HUES6 (cell line): ENCODE measurements at regions not wholly inside any gene's neighbourhood (a gene's known extent, or its start where the extent isn't known, plus 50 kb on each side); places are given as distances from the start of the nearest gene placed in this dataset.

Source experiments
- H3K27ac ChIP-seq: 2 replicates; pipeline ENCODE4 v1.7.0; 2013; ENCODE audit warnings: low read depth, mild to moderate bottlenecking, low read length, inconsistent platforms
- H3K27me3 ChIP-seq: 2 replicates; pipeline ENCODE4 v1.6.1; 2013; ENCODE audit warnings: low read length; ENCODE audit not compliant: control insufficient read depth, insufficient read depth
- H3K36me3 ChIP-seq: 2 replicates; pipeline ENCODE4 v1.6.1; 2013; ENCODE audit warnings: low read length; ENCODE audit not compliant: control insufficient read depth, insufficient read depth
- H3K4me1 ChIP-seq: 2 replicates; pipeline ENCODE4 v1.6.1; 2013; ENCODE audit warnings: low read length; ENCODE audit not compliant: control insufficient read depth, insufficient read depth
- H3K4me3 ChIP-seq: 2 replicates; pipeline ENCODE4 v1.5.1; 2013; ENCODE audit warnings: low read depth, low read length
- H3K9ac ChIP-seq: one replicate; pipeline ENCODE4 v1.6.1; 2013; ENCODE audit warnings: mild to moderate bottlenecking, low read length
- H3K9me3 ChIP-seq: 2 replicates; pipeline ENCODE4 v1.6.1; 2013; ENCODE audit warnings: low read depth, low read length; ENCODE audit not compliant: control insufficient read depth, insufficient read depth

DNA sequence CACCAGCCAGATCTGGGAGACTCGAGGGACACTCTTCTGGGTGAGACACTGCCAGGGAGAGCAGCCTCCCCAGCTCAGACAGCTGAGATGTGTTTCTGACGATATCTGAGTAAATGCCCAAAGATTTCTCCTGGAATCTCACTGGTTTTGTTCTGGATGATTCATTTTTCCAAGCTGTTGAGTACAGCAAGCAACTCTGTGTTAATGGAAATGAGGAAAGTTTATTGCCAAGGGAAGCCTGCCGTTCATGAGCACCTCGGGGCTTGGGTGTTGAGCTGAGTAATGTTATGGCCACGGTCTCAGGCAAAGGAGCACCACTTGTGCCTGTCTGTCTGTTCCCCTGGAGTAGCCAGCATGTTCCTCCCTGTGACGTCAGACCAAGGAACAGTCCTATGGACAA, 1132.4 kb downstream of the BRD1 start:
- Histone ChIP-seq H3K9me3 (peaks cover 7% of the 10 kb centered on the region; the same call in 1 of the 2 replicates), H3K9ac (no peak overlapping the region), H3K4me1 (no peaks in the 10 kb centered on the region), H3K4me3 (no peak overlapping the region), H3K27me3 (no peaks in the 10 kb centered on the region), H3K36me3 (no peaks in the 10 kb centered on the region), H3K27ac (no peak overlapping the region)

DNA sequence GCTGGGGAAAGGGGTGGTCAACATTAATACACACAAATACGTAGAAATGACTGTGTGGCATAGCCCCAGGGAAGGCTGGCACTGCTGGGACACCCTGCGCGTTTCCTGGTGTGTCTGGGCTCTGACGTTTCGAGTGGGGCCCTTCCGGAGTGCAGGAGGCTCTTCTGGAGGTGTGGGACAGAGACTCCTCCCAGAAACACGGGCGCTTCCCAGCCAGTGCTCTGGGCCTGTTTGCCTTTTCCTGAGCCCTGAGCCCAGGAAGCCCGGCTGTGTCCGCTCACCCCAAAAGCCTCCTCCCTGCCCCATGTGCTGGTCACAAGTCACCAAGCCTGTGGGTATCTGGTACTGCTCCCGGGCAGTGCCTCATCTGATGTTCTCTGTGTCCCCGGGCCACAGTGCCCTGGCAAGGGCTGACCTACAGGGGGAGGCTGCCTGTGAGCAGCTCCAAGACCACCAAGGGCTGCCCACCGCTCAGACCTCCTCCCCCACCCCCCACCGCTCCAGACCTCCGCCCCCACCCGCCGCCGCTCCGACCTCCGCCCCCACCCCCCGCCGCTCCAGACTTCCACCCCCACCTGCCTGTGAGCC, 1133.3 kb downstream of the BRD1 start:
- Histone ChIP-seq H3K9ac (no peak overlapping the region), H3K9me3 (peaks cover 7% of the 10 kb centered on the region; the same call in 1 of the 2 replicates), H3K27ac (no peak overlapping the region), H3K27me3 (no peaks in the 10 kb centered on the region), H3K4me1 (no peaks in the 10 kb centered on the region), H3K4me3 (no peak overlapping the region), H3K36me3 (no peaks in the 10 kb centered on the region)

DNA sequence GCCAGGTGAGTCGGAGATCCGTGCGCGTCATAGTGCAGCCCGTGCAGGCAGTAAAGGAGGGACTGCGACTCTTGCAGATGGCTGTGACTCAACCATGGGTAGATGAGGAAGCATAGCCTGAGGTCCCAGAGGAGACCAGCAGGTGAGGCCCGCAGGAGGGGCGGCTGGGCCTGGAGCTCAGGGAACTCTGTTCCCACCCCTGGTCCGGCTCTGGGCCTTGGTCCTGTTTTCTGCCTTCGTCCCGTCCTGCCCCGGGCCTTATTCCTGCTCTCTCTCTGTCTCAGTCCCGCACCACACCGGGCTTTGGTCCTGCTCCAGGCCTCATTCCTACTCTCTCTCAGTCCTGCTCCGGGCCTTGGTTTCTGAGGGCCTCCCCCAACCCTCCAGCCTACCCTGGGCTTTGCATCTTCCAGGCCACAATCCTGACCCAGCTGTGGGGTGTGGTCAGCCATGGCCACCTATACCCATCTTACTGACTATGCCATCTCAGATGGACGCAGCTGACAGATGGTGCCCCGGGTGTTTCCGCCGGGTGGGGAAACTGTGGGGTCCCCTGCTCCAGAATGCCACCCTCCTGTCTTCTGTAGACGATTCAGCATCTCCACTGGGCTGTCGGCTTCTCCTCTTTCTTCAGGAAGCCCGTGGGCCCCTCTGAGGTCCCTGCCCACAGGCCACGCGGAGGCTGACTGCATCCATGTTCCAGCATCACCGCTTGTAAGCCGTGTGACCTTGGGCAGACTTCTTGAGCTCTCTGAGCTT, 1134.1 kb downstream of the BRD1 start:
- H3K27me3 ChIP-seq: no peaks in the 10 kb centered on the region
- H3K36me3 ChIP-seq: no peaks in the 10 kb centered on the region
- H3K4me1 ChIP-seq: no peaks in the 10 kb centered on the region
- H3K9me3 ChIP-seq: peaks cover 7% of the 10 kb centered on the region; the same call in 1 of the 2 replicates
- no peak overlapping the region for H3K4me3 ChIP-seq
- no peak overlapping the region for H3K27ac ChIP-seq
- no peak overlapping the region for H3K9ac ChIP-seq

DNA sequence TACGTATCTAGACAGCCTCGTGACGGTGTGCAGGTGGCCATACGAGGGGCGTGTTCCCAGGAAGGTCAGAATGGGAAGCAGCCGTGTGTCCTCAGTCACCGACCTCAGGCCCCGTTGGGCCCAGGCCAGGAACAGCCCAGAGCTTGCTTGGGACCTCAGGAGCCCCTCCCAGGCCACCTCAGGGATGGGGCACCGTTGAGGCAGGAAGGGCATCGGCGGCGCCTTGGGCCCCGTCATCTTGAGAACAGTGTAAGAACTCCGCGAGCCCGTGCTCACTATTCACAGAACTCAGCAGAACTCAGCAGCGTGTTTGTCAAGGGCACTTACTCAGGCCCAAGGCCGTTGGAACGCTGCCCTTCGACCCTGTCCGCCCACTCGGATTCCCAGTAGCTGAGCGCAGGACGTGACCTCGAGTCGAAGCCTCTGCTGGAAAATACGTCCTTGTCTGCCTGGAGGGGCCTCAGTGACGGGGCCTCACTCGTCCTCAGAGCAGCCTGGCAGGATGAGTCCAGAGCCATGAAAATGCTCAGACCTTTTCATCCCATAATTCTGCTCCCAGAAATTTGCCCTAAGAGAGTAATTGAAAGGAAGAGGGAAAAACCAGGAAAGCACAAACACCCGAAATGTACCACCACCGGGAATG, 1134.8 kb downstream of the BRD1 start:
- Histone ChIP-seq H3K27me3 (no peaks in the 10 kb centered on the region), H3K4me1 (no peaks in the 10 kb centered on the region)

DNA sequence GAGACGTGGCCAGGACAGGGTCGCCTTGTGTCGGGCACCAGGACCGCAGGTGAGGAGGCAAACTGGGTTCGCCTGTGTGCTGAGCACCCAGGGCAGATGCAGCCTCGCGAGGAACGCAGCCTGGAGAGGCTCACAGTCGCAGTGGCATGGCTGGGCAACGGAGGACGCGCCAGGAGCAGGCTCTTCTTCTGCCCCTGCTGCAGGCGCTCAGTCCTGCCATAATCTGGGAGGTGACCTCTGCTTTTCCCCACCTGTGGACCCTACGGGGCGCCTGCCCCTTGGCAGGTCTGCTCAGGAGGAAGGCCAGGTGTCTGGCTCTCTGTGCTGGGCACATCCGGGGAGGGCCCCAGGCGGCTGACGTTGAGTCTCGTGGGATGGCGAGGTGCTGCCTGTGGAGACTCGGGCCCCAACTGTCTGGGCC, 1136.2 kb downstream of the BRD1 start:
- no peak overlapping the region for H3K27ac ChIP-seq
- H3K9ac ChIP-seq: no peak overlapping the region
- no peaks in the 10 kb centered on the region for H3K4me1 ChIP-seq
- peaks cover 3% of the 10 kb centered on the region; the same call in 1 of the 2 replicates for H3K9me3 ChIP-seq
- H3K27me3 ChIP-seq: no peaks in the 10 kb centered on the region
- H3K4me3 ChIP-seq: no peak overlapping the region
- H3K36me3 ChIP-seq: no peaks in the 10 kb centered on the region

More for the DNA sequence above, 1134.8 kb downstream of the BRD1 start:
- Histone ChIP-seq H3K9me3 (peaks cover 6% of the 10 kb centered on the region; the same call in 1 of the 2 replicates), H3K36me3 (no peaks in the 10 kb centered on the region), H3K9ac (no peak overlapping the region), H3K27ac (no peak overlapping the region), H3K4me3 (no peak overlapping the region)

DNA sequence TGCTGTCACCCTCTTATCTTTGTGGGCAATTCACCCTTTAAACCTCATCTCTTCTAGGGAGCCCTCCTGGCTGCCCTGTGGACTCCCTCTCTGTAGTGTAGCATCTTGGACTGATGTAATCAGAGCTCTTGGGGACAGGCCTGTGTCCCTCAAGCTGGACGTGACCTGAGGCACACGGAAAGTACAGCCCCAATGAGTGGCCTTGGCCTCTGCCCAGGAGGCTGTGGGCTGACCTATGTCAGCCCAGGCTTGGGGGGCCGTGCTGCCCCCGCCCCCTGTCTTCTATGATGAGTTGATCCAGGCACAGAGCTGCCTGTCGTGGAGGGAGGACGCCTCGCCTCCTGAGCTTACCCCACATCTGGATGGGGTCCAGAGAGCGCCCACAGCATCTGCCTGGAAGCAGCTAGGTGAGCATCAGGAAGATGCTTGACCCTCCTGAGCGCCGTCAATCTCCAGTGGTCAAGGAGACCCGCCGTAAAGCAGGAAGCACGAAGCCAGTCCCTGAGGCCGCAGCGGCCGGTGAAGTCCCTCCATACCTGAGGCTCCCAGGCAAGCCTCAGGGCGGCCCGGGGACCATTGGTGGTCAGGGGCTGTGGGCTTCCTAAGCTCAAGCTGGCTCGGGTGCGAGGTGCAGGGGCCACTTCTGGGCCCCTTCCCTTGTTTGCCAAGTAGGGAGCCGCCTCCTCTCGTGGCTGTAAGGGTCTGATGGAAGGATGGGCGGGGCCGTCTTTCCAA, 1136.9 kb downstream of the BRD1 start:
- no peak overlapping the region for H3K4me3 ChIP-seq
- peaks cover 3% of the 10 kb centered on the region; the same call in 1 of the 2 replicates for H3K9me3 ChIP-seq
- H3K27me3 ChIP-seq: no peaks in the 10 kb centered on the region
- H3K27ac ChIP-seq: no peak overlapping the region
- no peaks in the 10 kb centered on the region for H3K36me3 ChIP-seq
- H3K4me1 ChIP-seq: no peaks in the 10 kb centered on the region
- no peak overlapping the region for H3K9ac ChIP-seq

DNA sequence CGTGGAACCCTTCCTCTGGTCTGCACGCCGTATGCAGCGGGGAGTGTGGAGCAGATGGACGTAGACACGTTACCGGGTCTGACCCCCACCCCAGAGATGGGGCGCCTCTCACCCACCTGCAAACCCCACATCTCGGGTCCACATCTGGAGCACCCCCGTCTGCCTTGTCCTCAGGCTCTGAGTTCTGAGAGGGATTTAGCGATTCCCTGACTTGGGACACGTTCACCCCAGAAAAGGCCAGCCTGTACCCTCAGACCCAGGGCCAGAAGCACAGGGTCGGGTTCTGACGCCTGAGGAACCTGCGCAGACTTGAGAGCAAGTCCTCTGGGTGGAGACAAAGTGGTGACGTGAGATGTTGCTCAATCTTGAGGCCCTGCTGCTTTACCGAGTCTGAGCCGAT, 1138.5 kb downstream of the BRD1 start:
- H3K27me3 ChIP-seq: no peaks in the 10 kb centered on the region
- H3K4me1 ChIP-seq: 0 out of 2 replicates have a peak, but pooled peaks cover 3% of the 10 kb centered on the region
- peaks cover 5% of the 10 kb centered on the region; the same call in 1 of the 2 replicates for H3K9me3 ChIP-seq
- no peak overlapping the region for H3K27ac ChIP-seq
- H3K36me3 ChIP-seq: no peaks in the 10 kb centered on the region
- H3K4me3 ChIP-seq: no peak overlapping the region
- H3K9ac ChIP-seq: no peak overlapping the region

DNA sequence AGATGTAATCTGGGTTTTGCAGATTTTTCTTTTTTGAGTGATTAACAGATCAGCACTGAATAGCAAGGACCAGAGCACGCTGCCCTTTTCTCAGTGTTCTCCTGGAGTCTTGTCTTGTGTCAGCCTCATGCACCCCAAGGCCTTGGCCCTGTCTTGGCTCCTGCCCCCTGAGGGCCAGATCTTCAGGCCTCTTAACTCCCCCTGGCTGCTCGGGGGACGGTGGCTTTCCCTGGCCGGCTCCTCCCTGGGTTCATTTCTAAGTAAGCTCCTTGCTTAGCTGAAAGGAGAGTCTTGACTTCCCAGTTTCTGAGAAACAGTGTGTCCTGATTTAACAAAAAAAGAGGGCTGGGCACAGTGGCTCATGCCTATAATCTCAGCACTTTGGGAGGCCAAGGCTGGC, 1139.3 kb downstream of the BRD1 start:
- H3K4me1 ChIP-seq: 0 out of 2 replicates have a peak, but pooled peaks cover 3% of the 10 kb centered on the region
- no peaks in the 10 kb centered on the region for H3K36me3 ChIP-seq
- H3K27me3 ChIP-seq: no peaks in the 10 kb centered on the region
- no peak overlapping the region for H3K27ac ChIP-seq
- H3K9me3 ChIP-seq: peaks cover 8% of the 10 kb centered on the region
- no peak overlapping the region for H3K9ac ChIP-seq
- H3K4me3 ChIP-seq: no peak overlapping the region

DNA sequence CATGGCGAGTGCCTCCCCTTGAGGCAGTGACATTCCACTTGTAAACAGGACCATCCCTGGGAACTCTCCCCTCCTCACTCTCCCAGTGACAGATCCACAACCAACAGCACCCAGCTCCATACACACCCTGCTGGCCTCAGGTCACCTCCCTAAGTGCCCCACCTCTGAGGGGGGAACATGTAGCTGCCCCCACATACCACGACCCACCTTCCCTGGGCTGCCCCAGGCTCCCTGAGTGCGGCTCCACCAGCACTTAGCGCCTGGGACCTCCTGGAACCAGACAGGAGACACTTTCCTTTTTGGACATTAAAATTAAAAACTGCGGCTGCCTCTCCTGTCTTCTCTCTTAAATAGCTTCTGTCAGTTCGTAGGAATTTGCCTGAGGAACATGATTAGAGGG, 1140.1 kb downstream of the BRD1 start:
- Histone ChIP-seq H3K9ac (no peak overlapping the region), H3K4me1 (0 out of 2 replicates have a peak, but pooled peaks cover 3% of the 10 kb centered on the region), H3K9me3 (peaks cover 8% of the 10 kb centered on the region), H3K4me3 (no peak overlapping the region), H3K27ac (no peak overlapping the region), H3K27me3 (no peaks in the 10 kb centered on the region), H3K36me3 (no peaks in the 10 kb centered on the region)

DNA sequence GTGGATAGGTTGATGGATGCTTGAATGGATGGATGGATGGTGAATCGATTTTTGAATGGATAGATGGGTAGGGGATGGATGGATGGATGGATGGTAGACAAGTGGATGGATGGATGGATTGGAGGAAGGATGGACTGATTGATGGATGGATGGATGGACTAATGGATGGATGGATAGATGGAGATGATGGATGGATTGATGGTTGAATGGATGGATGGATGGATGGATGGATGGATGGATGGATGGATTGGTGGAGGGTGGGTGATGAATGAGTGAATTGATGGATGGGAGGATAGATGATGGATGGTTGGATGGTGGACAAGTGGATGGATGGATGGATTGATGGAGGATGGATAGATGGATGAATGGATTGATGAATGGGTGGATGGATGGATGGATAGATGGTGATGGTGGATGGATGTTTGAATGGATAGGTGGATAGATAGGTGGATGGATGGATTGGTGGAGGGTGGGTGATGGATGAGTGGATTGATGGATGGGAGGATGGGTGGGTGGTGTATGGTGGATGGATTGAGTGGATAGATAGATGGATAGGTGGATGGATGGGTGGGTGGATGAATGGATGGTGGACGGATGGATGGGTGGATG, 1140.9 kb downstream of the BRD1 start:
- Histone ChIP-seq H3K9me3 (peaks cover 8% of the 10 kb centered on the region), H3K4me1 (0 out of 2 replicates have a peak, but pooled peaks cover 3% of the 10 kb centered on the region), H3K4me3 (no peak overlapping the region), H3K36me3 (no peaks in the 10 kb centered on the region), H3K27ac (no peak overlapping the region), H3K9ac (no peak overlapping the region), H3K27me3 (no peaks in the 10 kb centered on the region)
